B cell (primary cell): ENCODE measurements at regions not wholly inside any gene's neighbourhood (a gene's known extent, or its start where the extent isn't known, plus 50 kb on each side); places are given as distances from the start of the nearest gene placed in this dataset.
A peak's percentile ranks its signal among the peaks of the same experiment; 100 is the strongest.

Source experiments
- ATAC-seq: fragments of 200-7000 bp; cut with Tn5 transposase; one replicate; pipeline ENCODE4 v1.10.0; 2021; ENCODE audit warnings: low read depth, mild to moderate bottlenecking, moderate number of reproducible peaks, moderate library complexity
- CTCF ChIA-PET: fragments of 350-600 bp; sonication (Branson Sonifier 250); formaldehyde crosslinking; loops from one replicate; lab custom pipeline; 2021; ENCODE audit warnings: antibody characterized with exemption, inconsistent platforms; lab: Charles Lee
- POLR2A ChIA-PET: fragments of 350-600 bp; sonication (Branson Sonifier 250); formaldehyde crosslinking; loops from one replicate; lab custom pipeline; 2021; ENCODE audit warnings: antibody characterized with exemption; lab: Charles Lee
- DNase-seq: peaks from one replicate; pipeline ENCODE4 v3.0.0; 2013
- H2AFZ ChIP-seq: 2 replicates; pipeline ENCODE4 v1.6.1; 2012; ENCODE audit warnings: mild to moderate bottlenecking, low read depth, low read length; ENCODE audit not compliant: insufficient read depth, poor library complexity, severe bottlenecking
- H3K27ac ChIP-seq, 2 donors: 1 replicate in 1 of 2; 2 replicates in 1 of 2; pipeline ENCODE4 v1.5.1; 2012 to 2013; ENCODE audit warnings: low read length in 2 of 2, mild to moderate bottlenecking in 2 of 2, moderate library complexity in 1 of 2
- H3K27me3 ChIP-seq, 4 experiments: fragments of 200-600 bp in 1 of 4; sonication (generic) in 1 of 4; replicated peaks in 1 of 4; 1 replicate in 2 of 4; 2 replicates in 2 of 4; pipeline versions ENCODE4 v1.6.1 to v1.7.0; 2013 to 2016; ENCODE audit warnings: low read length in 3 of 4, mild to moderate bottlenecking in 2 of 4, mixed read lengths in 1 of 4, moderate library complexity in 1 of 4; ENCODE audit not compliant: insufficient read depth in 4 of 4, control insufficient read depth in 3 of 4; ENCODE audit errors: control extremely low read depth in 1 of 4
- H3K36me3 ChIP-seq, 2 experiments: replicated peaks in 1 of 2; 1 replicate in 1 of 2; 2 replicates in 1 of 2; pipeline versions ENCODE4 v1.6.1 to v1.7.1; 2013; ENCODE audit warnings: low read length in 1 of 2; ENCODE audit not compliant: insufficient read depth in 2 of 2, control insufficient read depth in 1 of 2; ENCODE audit errors: control extremely low read depth in 1 of 2, extremely low read depth in 1 of 2
- H3K4me1 ChIP-seq, 2 donors: fragments of 200-600 bp in 1 of 2; sonication (generic) in 1 of 2; 1 replicate in 1 of 2; 2 replicates in 1 of 2; pipeline versions ENCODE4 v1.5.1 to v1.6.1; 2013 to 2017; ENCODE audit warnings: low read length in 2 of 2; ENCODE audit not compliant: control insufficient read depth in 2 of 2, insufficient read depth in 2 of 2
- H3K4me2 ChIP-seq: replicated peaks from 2 replicates; pipeline ENCODE3; 2012; ENCODE audit warnings: mild to moderate bottlenecking, low read depth, low read length; ENCODE audit not compliant: poor library complexity, severe bottlenecking
- H3K4me3 ChIP-seq, 5 experiments: fragments of 200-600 bp in 1 of 5; sonication (generic) in 1 of 5; 1 replicate in 3 of 5; 2 replicates in 2 of 5; pipeline versions ENCODE4 v1.5.1 to v1.7.0; 2011 to 2016; ENCODE audit warnings: low read length in 4 of 5, mild to moderate bottlenecking in 4 of 5, low read depth in 2 of 5, control low read depth in 1 of 5, moderate library complexity in 1 of 5; ENCODE audit not compliant: insufficient read depth in 1 of 5; ENCODE audit errors: control extremely low read depth in 1 of 5, extremely low read depth in 1 of 5
- H3K79me2 ChIP-seq: fragments of 200-600 bp; sonication (generic); one replicate; pipeline ENCODE4 v1.6.0; 2016; ENCODE audit warnings: low read length; ENCODE audit not compliant: control insufficient read depth, insufficient read depth
- H3K9ac ChIP-seq: fragments of 200-600 bp; sonication (generic); 2 replicates; pipeline ENCODE4 v1.6.1; 2017; ENCODE audit warnings: mild to moderate bottlenecking, low read length, moderate library complexity
- H3K9me3 ChIP-seq, 3 donors: one replicate each; pipeline versions ENCODE4 v1.6.1 to v1.7.1; 2013; ENCODE audit warnings: low read length in 2 of 3; ENCODE audit not compliant: control insufficient read depth in 2 of 3, insufficient read depth in 1 of 3; ENCODE audit errors: control extremely low read depth in 1 of 3
- H4K20me1 ChIP-seq: 2 replicates; pipeline ENCODE4 v1.6.0; 2012; ENCODE audit warnings: mild to moderate bottlenecking, low read length; ENCODE audit not compliant: insufficient read depth, control insufficient read depth, poor library complexity, severe bottlenecking
- H3K27ac Mint-ChIP-seq: one replicate; pipeline ENCODE4 v1.8.0; 2021; ENCODE audit warnings: mixed read lengths
- H3K27me3 Mint-ChIP-seq: one replicate; pipeline ENCODE4 v1.8.0; 2021; ENCODE audit warnings: mixed read lengths
- H3K4me1 Mint-ChIP-seq: one replicate; pipeline ENCODE4 v1.8.0; 2021; ENCODE audit warnings: mixed read lengths
- H3K4me3 Mint-ChIP-seq: one replicate; pipeline ENCODE4 v1.8.0; 2021; ENCODE audit warnings: mixed read lengths
- H3K9me3 Mint-ChIP-seq: one replicate; pipeline ENCODE4 v1.8.0; 2022; ENCODE audit warnings: mixed read lengths; ENCODE audit not compliant: insufficient read depth
- EZH2 ChIP-seq: IDR thresholded peaks from 2 replicates; pipeline ENCODE4 v1.6.1; 2012; ENCODE audit warnings: borderline replicate concordance, low read depth, mild to moderate bottlenecking, moderate library complexity, low read length; ENCODE audit not compliant: insufficient read depth, poor library complexity, severe bottlenecking
- WGBS: methylation state at CpG from one replicate; pipeline ENCODE4 v1.1.5; 2013; ENCODE audit warnings: missing lambda C conversion rate; ENCODE audit not compliant: insufficient coverage; 5-methylcytosine and 5-hydroxymethylcytosine counted together
- intact Hi-C: fragments of 100-400 bp; cut with micrococcal nuclease; formaldehyde crosslinking; loops from one replicate; pipeline ENCODE4 v1.10.0; 2022
- TF ChIP-seq, protein P1 (sequence below): fragments of 200-600 bp; IDR thresholded peaks from one replicate; pipeline ENCODE4 v1.8.0; 2022; ENCODE audit warnings: antibody characterized with exemption, mild to moderate bottlenecking

DNA sequence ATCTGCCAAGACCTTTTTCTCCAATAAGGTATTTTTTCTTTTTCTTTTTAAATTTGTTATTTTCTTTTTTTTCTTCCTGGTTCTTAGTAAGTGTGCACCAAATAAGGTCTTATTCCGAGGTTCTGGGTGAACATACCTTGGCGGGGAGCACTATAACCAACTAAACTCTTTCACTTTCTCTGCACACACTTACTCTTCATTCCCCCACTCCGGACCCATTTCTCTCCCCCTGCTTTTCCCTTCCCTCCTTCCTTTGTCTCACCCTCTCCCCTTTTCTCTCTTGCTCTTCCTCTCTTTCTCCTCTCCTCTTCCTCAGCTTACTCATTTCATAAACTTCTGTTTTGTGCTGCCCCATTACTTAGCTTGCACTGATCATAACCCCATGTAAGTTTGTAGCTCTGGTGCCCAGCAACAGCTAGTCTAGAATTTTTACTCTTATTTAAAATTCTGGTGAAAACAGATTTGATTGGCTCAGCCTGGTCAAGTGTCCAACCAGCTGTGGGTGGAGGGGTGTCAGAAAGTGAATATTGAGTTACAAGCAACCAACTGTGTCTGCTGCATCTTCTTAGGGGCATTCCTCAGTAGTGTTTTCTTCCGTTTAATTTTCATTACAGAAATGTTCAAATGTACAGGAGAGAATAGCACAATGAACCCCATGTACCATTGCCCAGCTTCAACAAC, 297.5 kb downstream of the SHQ1 start:
- no peaks in the 10 kb centered on the region for H3K79me2 ChIP-seq
- H3K9me3 ChIP-seq = peaks cover 0 to 10% (median 0%) of the 10 kb centered on the region in 3 donors
- Mint-ChIP-seq H3K9me3 (no peaks in the 10 kb centered on the region), H3K27ac (no peak overlapping the region), H3K4me3 (peak overlapping the region; percentile 76), H3K4me1 (peaks cover 17% of the 10 kb centered on the region), H3K27me3 (peaks cover 2% of the 10 kb centered on the region)
- H3K9ac ChIP-seq = no peak overlapping the region
- H2AFZ ChIP-seq = peak overlapping the region; percentile 67
- H4K20me1 ChIP-seq = no peaks in the 10 kb centered on the region
- peaks cover 6 to 11% of the 10 kb centered on the region in 2 donors for H3K4me1 ChIP-seq
- no peaks in the 10 kb centered on the region for H3K36me3 ChIP-seq
- POLR2A ChIA-PET = no interaction called here
- WGBS = 100% methylated on average over 3 of the region's 4 CpGs
- H3K4me2 ChIP-seq = peak overlapping the region; percentile 67
- no peaks in the 10 kb centered on the region for H3K27me3 ChIP-seq
- CTCF ChIA-PET = no interaction called here
- TF ChIP-seq EZH2 = no peak
- TF ChIP-seq, protein P1, sequence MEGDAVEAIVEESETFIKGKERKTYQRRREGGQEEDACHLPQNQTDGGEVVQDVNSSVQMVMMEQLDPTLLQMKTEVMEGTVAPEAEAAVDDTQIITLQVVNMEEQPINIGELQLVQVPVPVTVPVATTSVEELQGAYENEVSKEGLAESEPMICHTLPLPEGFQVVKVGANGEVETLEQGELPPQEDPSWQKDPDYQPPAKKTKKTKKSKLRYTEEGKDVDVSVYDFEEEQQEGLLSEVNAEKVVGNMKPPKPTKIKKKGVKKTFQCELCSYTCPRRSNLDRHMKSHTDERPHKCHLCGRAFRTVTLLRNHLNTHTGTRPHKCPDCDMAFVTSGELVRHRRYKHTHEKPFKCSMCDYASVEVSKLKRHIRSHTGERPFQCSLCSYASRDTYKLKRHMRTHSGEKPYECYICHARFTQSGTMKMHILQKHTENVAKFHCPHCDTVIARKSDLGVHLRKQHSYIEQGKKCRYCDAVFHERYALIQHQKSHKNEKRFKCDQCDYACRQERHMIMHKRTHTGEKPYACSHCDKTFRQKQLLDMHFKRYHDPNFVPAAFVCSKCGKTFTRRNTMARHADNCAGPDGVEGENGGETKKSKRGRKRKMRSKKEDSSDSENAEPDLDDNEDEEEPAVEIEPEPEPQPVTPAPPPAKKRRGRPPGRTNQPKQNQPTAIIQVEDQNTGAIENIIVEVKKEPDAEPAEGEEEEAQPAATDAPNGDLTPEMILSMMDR = no peak
- H3K4me3 ChIP-seq = no peak overlapping the region
- ATAC-seq (no peak), DNase-seq (no peak)
- intact Hi-C loops = no loop called here
- H3K27ac ChIP-seq = no peak overlapping the region

DNA sequence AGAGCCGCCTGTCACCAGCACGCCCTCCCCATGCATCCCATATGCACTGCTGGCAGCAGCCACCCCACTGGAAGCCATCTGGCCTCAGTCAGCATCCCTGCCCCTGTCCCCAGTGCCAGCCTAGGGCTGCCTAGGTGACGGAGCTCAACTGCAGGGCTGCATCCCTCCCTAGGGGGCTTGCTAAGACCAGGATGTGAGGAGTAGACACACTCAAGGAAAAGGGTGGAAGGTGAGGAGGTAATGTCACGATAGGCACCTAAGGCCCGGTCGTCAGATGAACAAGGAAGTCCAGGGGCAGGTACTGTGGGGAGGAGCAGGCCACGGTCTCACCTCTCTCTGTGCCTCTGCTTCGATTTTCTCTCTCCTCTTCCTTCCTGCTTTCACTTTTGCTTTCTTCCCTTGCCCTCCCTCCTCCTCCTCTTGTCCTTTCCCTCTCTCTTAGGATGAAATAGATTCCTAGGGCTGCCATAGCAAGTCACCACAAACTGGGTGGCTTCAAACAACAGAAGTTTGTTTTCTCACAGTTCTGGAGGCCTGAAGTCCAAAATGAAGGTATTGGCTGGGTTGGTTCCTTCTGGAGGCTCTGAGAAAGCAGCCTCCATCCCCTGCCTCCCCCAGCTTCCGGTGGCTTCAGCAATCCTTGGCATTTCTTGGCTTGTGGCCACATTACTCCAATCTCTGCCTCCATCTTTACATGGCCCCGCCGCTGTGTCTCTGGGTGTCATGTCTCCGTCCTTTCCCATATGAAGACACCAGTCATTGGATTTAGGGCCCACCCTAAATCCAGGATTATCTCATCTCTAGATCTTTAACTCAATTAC, 298.3 kb downstream of the SHQ1 start:
- DNase-seq (peak; percentile 31), ATAC-seq (peak; percentile 47)
- H3K79me2 ChIP-seq = no peaks in the 10 kb centered on the region
- no peak overlapping the region for H3K27ac ChIP-seq
- H3K36me3 ChIP-seq = no peaks in the 10 kb centered on the region
- TF ChIP-seq, protein P1 = no peak
- no peak for TF ChIP-seq EZH2
- ChIA-PET CTCF (no interaction called here), POLR2A (no interaction called here)
- H2AFZ ChIP-seq = peak overlapping the region; percentile 67
- peak overlapping the region in 4 of 5 experiments; percentile 19 to 55 (median 34) for H3K4me3 ChIP-seq
- intact Hi-C loops = no loop called here
- H4K20me1 ChIP-seq = no peaks in the 10 kb centered on the region
- Mint-ChIP-seq H3K27ac (no peak overlapping the region), H3K27me3 (no peaks in the 10 kb centered on the region), H3K4me3 (peak overlapping the region; percentile 76), H3K9me3 (no peaks in the 10 kb centered on the region), H3K4me1 (peaks cover 17% of the 10 kb centered on the region)
- H3K27me3 ChIP-seq = no peaks in the 10 kb centered on the region
- H3K4me2 ChIP-seq = peak overlapping the region; percentile 67
- H3K9ac ChIP-seq = peak overlapping the region; percentile 59
- H3K9me3 ChIP-seq = peaks cover 0 to 8% (median 0%) of the 10 kb centered on the region in 3 donors
- peaks cover 6 to 11% of the 10 kb centered on the region in 2 donors for H3K4me1 ChIP-seq
- WGBS = 76% methylated on average over 7 of the region's 12 CpGs
